GM19455 (cell line): ENCODE measurements at regions not wholly inside any gene's neighbourhood (a gene's known extent, or its start where the extent isn't known, plus 50 kb on each side); places are given as distances from the start of the nearest gene placed in this dataset.
"Not testable (repeated sequence)": the region's sequence is repeated elsewhere in the genome, so short reads cannot be mapped to it uniquely, and the experiment has no call there.

Experiments
- ATAC-seq: cut with Tn5 transposase; IDR thresholded peaks from one replicate; pipeline ENCODE4 v1.9.1; 2021; ENCODE audit not compliant: unreplicated experiment

- no peak for ATAC-seq
Observed at GRCh38 chr2:236820763-236821344, 251.2 kb downstream of the ACKR3 start.

GRCh38 chr2:236823041-236823629, 253.5 kb downstream of the ACKR3 start:
- no peak for ATAC-seq

- ATAC-seq = no peak
Observed at GRCh38 chr2:236823963-236824362, 254.3 kb downstream of the ACKR3 start.

- no peak for ATAC-seq
Observed at GRCh38 chr2:236824836-236825235, 255.2 kb downstream of the ACKR3 start.

GRCh38 chr2:236825989-236826510, 256.4 kb downstream of the ACKR3 start:
- no peak for ATAC-seq

GRCh38 chr2:236826606-236827156, 257.1 kb downstream of the ACKR3 start:
- no peak for ATAC-seq

- no peak for ATAC-seq
Observed at GRCh38 chr2:236827997-236828396, 257.7 kb upstream of the COPS8 start.

GRCh38 chr2:236828820-236829219, 256.9 kb upstream of the COPS8 start:
- no peak for ATAC-seq

GRCh38 chr2:236830926-236831325, 254.8 kb upstream of the COPS8 start:
- ATAC-seq = no peak

- ATAC-seq = no peak
Observed at GRCh38 chr2:236831698-236832097, 254.0 kb upstream of the COPS8 start.

GRCh38 chr2:236833501-236834073, 252.1 kb upstream of the COPS8 start:
- no peak for ATAC-seq

- no peak for ATAC-seq
Observed at GRCh38 chr2:236834284-236834683, 251.4 kb upstream of the COPS8 start.

- no peak for ATAC-seq
Observed at GRCh38 chr2:236835307-236836024, 250.2 kb upstream of the COPS8 start.

GRCh38 chr2:236836028-236836427, 249.7 kb upstream of the COPS8 start:
- ATAC-seq = not testable (repeated sequence)

GRCh38 chr2:236840215-236840614, 245.5 kb upstream of the COPS8 start:
- no peak for ATAC-seq

- ATAC-seq = no peak
Observed at GRCh38 chr2:236840857-236841256, 244.8 kb upstream of the COPS8 start.

GRCh38 chr2:236841389-236841788, 244.3 kb upstream of the COPS8 start:
- ATAC-seq = no peak

GRCh38 chr2:236843161-236843968, 242.3 kb upstream of the COPS8 start:
- ATAC-seq = no peak

GRCh38 chr2:236844711-236845110, 241.0 kb upstream of the COPS8 start:
- no peak for ATAC-seq

GRCh38 chr2:236847023-236847422, 238.7 kb upstream of the COPS8 start:
- ATAC-seq = no peak
